ENCODE measurements at regions not wholly inside any gene's neighbourhood (a gene's known extent, or its start where the extent isn't known, plus 50 kb on each side); places are given as distances from the start of the nearest gene placed in this dataset.

GRCh38 chr13:104701591-104701990 is 1635.4 kb upstream of the SLC10A2 start:
- TF ChIP-seq ZBTB33 (IDR thresholded peaks at IDR 0.05; ENCODE audit: extremely low read depth, insufficient replicate concordance, low read length) (no peak), CTCF (IDR thresholded peaks at IDR 0.05 in 2 of 3, conservative IDR thresholded peaks at IDR 0.05 in 1 of 3; ENCODE audit: borderline replicate concordance in 1 of 3, insufficient read depth in 1 of 3, low read depth in 2 of 3, low read length in 2 of 3) (no peak), ELF1 (IDR thresholded peaks at IDR 0.05; ENCODE audit: borderline replicate concordance, low read depth) (no peak), CEBPB (IDR thresholded peaks at IDR 0.05; ENCODE audit: low read depth) (no peak), ZFX (IDR thresholded peaks at IDR 0.05) (no peak), ZNF274 (IDR thresholded peaks at IDR 0.05; ENCODE audit: low read depth, low read length) (no peak)

Data from HCT116 (cell line).